ENCODE measurements at regions not wholly inside any gene's neighbourhood (a gene's known extent, or its start where the extent isn't known, plus 50 kb on each side); places are given as distances from the start of the nearest gene placed in this dataset.

GRCh38 chr2:220241423-220241822 lies 614.0 kb downstream of the SLC4A3 start:
- Histone ChIP-seq H3K4me3 (no peak overlapping the region), H3K27me3 (no peaks in the 10 kb centered on the region), H3K36me3 (no peaks in the 10 kb centered on the region), H3K4me1 (peaks cover 0 to 2% of the 10 kb centered on the region in 2 donors), H3K9me3 (no peaks in the 10 kb centered on the region), H3K27ac (no peak overlapping the region)
- DNase-seq (ENCODE audit: low spot score in 2 of 2): no peak
- intact Hi-C loops (cut with DNase I): no loop called here
- no peak for TF ChIP-seq CTCF (IDR thresholded peaks at IDR 0.05)

- no peaks in the 10 kb centered on the region for H3K36me3 ChIP-seq
- intact Hi-C loops (cut with DNase I): no loop called here
- H3K27ac ChIP-seq: no peak overlapping the region
- H3K4me1 ChIP-seq: peaks cover 0 to 2% of the 10 kb centered on the region in 2 donors
- no peak for TF ChIP-seq CTCF (IDR thresholded peaks at IDR 0.05)
- H3K27me3 ChIP-seq: no peaks in the 10 kb centered on the region
- no peaks in the 10 kb centered on the region for H3K9me3 ChIP-seq
- DNase-seq (ENCODE audit: low spot score in 2 of 2): no peak
- H3K4me3 ChIP-seq: no peak overlapping the region
Observed at GRCh38 chr2:220243571-220243970, 616.1 kb downstream of the SLC4A3 start.

- H3K4me3 ChIP-seq: no peak overlapping the region
- no peak for DNase-seq (ENCODE audit: low spot score in 2 of 2)
- H3K27ac ChIP-seq: no peak overlapping the region
- H3K4me1 ChIP-seq: peaks cover 0 to 2% of the 10 kb centered on the region in 2 donors
- no peaks in the 10 kb centered on the region for H3K27me3 ChIP-seq
- no peaks in the 10 kb centered on the region for H3K36me3 ChIP-seq
- intact Hi-C loops (cut with DNase I): no loop called here
- TF ChIP-seq CTCF (IDR thresholded peaks at IDR 0.05): no peak
- H3K9me3 ChIP-seq: no peaks in the 10 kb centered on the region
Observed at GRCh38 chr2:220246386-220246785, 619.0 kb downstream of the SLC4A3 start.

- Histone ChIP-seq H3K36me3 (no peaks in the 10 kb centered on the region), H3K27me3 (no peaks in the 10 kb centered on the region), H3K4me1 (no peaks in the 10 kb centered on the region), H3K27ac (no peak overlapping the region), H3K9me3 (no peaks in the 10 kb centered on the region), H3K4me3 (no peak overlapping the region)
- intact Hi-C loops (cut with DNase I): no loop called here
- TF ChIP-seq CTCF (IDR thresholded peaks at IDR 0.05): no peak
- no peak for DNase-seq (ENCODE audit: low spot score in 2 of 2)
Observed at GRCh38 chr2:220247588-220248350, 620.3 kb downstream of the SLC4A3 start.

- Histone ChIP-seq H3K4me3 (no peak overlapping the region), H3K27ac (no peak overlapping the region), H3K27me3 (no peaks in the 10 kb centered on the region), H3K4me1 (no peaks in the 10 kb centered on the region), H3K9me3 (no peaks in the 10 kb centered on the region), H3K36me3 (no peaks in the 10 kb centered on the region)
- intact Hi-C loops (cut with DNase I): no loop called here
- no peak for DNase-seq (ENCODE audit: low spot score in 2 of 2)
- TF ChIP-seq CTCF (IDR thresholded peaks at IDR 0.05): no peak
Observed at GRCh38 chr2:220259662-220260061, 632.2 kb downstream of the SLC4A3 start.

Measured in ascending aorta (tissue), 2 donors.